Ishikawa (cell line): ENCODE measurements at regions not wholly inside any gene's neighbourhood (a gene's known extent, or its start where the extent isn't known, plus 50 kb on each side); places are given as distances from the start of the nearest gene placed in this dataset.

Source experiments
- EP300 ChIP-seq: IDR thresholded peaks from 2 replicates; pipeline ENCODE4 v1.6.1; 2012; ENCODE audit warnings: borderline replicate concordance
- RAD21 ChIP-seq: IDR thresholded peaks from 2 replicates; pipeline ENCODE4 v1.6.1; 2012; ENCODE audit warnings: low read depth

DNA sequence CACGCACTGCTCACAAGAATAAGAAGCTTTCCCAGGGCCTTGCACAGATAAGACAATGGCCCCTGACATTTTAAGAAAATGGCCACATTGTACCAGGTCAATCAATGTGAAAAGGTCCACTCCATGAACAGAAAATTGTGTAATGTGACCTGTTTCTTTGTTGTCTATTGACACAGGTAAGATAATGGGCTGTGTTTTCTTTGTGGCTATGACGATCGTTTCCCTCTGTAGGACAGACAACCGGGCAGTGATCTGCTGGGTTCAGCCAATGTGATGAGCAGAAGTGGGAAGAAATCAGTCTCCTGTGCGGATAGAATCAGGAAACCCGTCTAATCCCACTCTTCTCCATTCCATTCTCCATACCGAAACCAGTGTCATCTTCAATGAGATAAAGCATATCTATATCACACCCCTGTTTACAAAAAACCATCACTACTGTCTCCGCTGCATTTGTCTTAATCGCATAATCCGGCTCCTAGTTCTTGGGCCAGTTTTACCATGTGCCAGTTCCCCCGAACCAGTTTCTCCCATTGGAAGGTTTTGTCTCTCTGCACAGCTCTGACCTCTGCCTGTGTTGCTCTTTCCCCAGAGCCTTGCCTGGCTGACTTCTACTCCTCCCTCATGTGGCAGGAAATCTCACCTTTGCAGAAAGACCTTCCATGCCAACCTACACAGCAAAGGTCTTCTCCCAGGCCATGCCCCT lies 66.9 kb upstream of the ATF7IP2 start:
- no peak for TF ChIP-seq RAD21
- no peak for TF ChIP-seq EP300
